ENCODE measurements at regions not wholly inside any gene's neighbourhood (a gene's known extent, or its start where the extent isn't known, plus 50 kb on each side); places are given as distances from the start of the nearest gene placed in this dataset.
A peak's percentile ranks its signal among the peaks of the same experiment; 100 is the strongest.

GRCh38 chr6:88220493-88220892, 54.3 kb upstream of the CNR1 start:
- no TSS peak for BruUV-seq (replicated peaks)
- no peaks in the 10 kb centered on the region for H3K9me3 Mint-ChIP-seq (ENCODE audit: unreplicated experiment)
- CTCF ChIA-PET: no interaction called here
- H3K27ac Mint-ChIP-seq (ENCODE audit: unreplicated experiment): no peak overlapping the region
- H3K4me1 ChIP-seq: no peaks in the 10 kb centered on the region
- H3K4me3 Mint-ChIP-seq (ENCODE audit: unreplicated experiment): no peak overlapping the region
- no peaks in the 10 kb centered on the region for H3K4me1 Mint-ChIP-seq (ENCODE audit: low read depth, unreplicated experiment)
- H3K4me3 ChIP-seq (ENCODE audit: low read depth, low read length): no peak overlapping the region
- POLR2A ChIA-PET: no interaction called here
- DNase-seq: peak in 1 of 2 experiments; percentile 11
- intact Hi-C loops (cut with micrococcal nuclease; ENCODE audit: unreplicated experiment): no loop called here
- no peaks in the 10 kb centered on the region for H3K27me3 ChIP-seq (replicated peaks; ENCODE audit: control insufficient read depth, insufficient read depth, low read length)
- TF ChIP-seq CTCF (IDR thresholded peaks at IDR 0.05; ENCODE audit: insufficient read depth in 1 of 2, low read depth in 1 of 2, low read length in 1 of 2, severe bottlenecking in 1 of 2, unreplicated experiment in 1 of 2): no peak
- no peaks in the 10 kb centered on the region for H3K36me3 Mint-ChIP-seq (ENCODE audit: insufficient read depth, unreplicated experiment)
- H3K27me3 Mint-ChIP-seq (ENCODE audit: insufficient read depth, unreplicated experiment): peaks cover 3% of the 10 kb centered on the region
- no peaks in the 10 kb centered on the region for H3K36me3 ChIP-seq (ENCODE audit: control insufficient read depth, insufficient read depth, low read length)
- no peaks in the 10 kb centered on the region for H3K9me3 ChIP-seq

- POLR2A ChIA-PET: no interaction called here
- Histone ChIP-seq H3K9me3 (no peaks in the 10 kb centered on the region), H3K27me3 (replicated peaks; ENCODE audit: control insufficient read depth, insufficient read depth, low read length) (no peaks in the 10 kb centered on the region), H3K4me1 (no peaks in the 10 kb centered on the region), H3K36me3 (ENCODE audit: control insufficient read depth, insufficient read depth, low read length) (no peaks in the 10 kb centered on the region), H3K4me3 (ENCODE audit: low read depth, low read length) (no peak overlapping the region)
- CTCF ChIA-PET: no interaction called here
- Mint-ChIP-seq H3K4me3 (ENCODE audit: unreplicated experiment) (no peak overlapping the region), H3K27ac (ENCODE audit: unreplicated experiment) (no peak overlapping the region), H3K9me3 (ENCODE audit: unreplicated experiment) (no peaks in the 10 kb centered on the region), H3K36me3 (ENCODE audit: insufficient read depth, unreplicated experiment) (no peaks in the 10 kb centered on the region), H3K27me3 (ENCODE audit: insufficient read depth, unreplicated experiment) (peaks cover 3% of the 10 kb centered on the region), H3K4me1 (ENCODE audit: low read depth, unreplicated experiment) (no peaks in the 10 kb centered on the region)
- DNase-seq: no peak
- TF ChIP-seq CTCF (IDR thresholded peaks at IDR 0.05; ENCODE audit: insufficient read depth in 1 of 2, low read depth in 1 of 2, low read length in 1 of 2, severe bottlenecking in 1 of 2, unreplicated experiment in 1 of 2): no peak
- no TSS peak for BruUV-seq (replicated peaks)
- intact Hi-C loops (cut with micrococcal nuclease; ENCODE audit: unreplicated experiment): no loop called here
These were observed 50.0 kb upstream of the CNR1 start for GRCh38 chr6:88216182-88216581.
